HepG2 (cell line): ENCODE measurements at regions not wholly inside any gene's neighbourhood (a gene's known extent, or its start where the extent isn't known, plus 50 kb on each side); places are given as distances from the start of the nearest gene placed in this dataset.
"Not testable (repeated sequence)": the region's sequence is repeated elsewhere in the genome, so short reads cannot be mapped to it uniquely, and the experiment has no call there.

Source experiments
- ATAC-seq: fragments of 200-7000 bp; cut with Tn5 transposase; 3 replicates; pipeline ENCODE4 v1.9.1; 2020; ENCODE audit warnings: mild to moderate bottlenecking, moderate library complexity
- BruUV-seq: library from RNA; stranded (reverse); fragments of 400-500 nt; replicated peaks from 2 replicates; lab custom pipeline; 2021; lab: Mats Ljungman, UMichigan
- CTCF ChIA-PET: fragments of 300-600 bp; formaldehyde crosslinking; extraction: SDS; loops from one replicate; lab custom pipeline; 2021; ENCODE audit warnings: low total read pairs, inconsistent platforms, low intra/inter-chr PET ratio; lab: Yijun Ruan, JAX
- POLR2A ChIA-PET: fragments of 350-600 bp; sonication (Branson Sonifier 250); formaldehyde crosslinking; loops from one replicate; lab custom pipeline; 2020; ENCODE audit warnings: antibody characterized with exemption, inconsistent platforms; lab: Yijun Ruan, JAX
- DNase-seq: peaks from one replicate; pipeline ENCODE4 v3.0.0-alpha.2; 2015; ENCODE audit warnings: low spot score
- FAIRE-seq: peaks from 3 replicates; lab custom pipeline; 2011; peaks lifted over from hg19 to GRCh38; lab: Jason Lieb, UNC
- H2AFZ ChIP-seq: one replicate; pipeline ENCODE4 v1.6.1; 2011; ENCODE audit warnings: low read length, inconsistent platforms
- H3K27ac ChIP-seq: fragments of 300-600 bp; 3 replicates; pipeline ENCODE4 v1.8.0; 2011; ENCODE audit warnings: mixed run types, mild to moderate bottlenecking, mixed read lengths, low read length, inconsistent platforms; ENCODE audit not compliant: insufficient read depth; ENCODE audit errors: extremely low read length
- H3K27me3 ChIP-seq, 2 experiments: fragments of 200-600 bp in 1 of 2; 2 replicates in 1 of 2; 3 replicates in 1 of 2; pipeline versions ENCODE4 v1.6.0 to v1.8.0; 2011; ENCODE audit warnings: low read length in 2 of 2, mild to moderate bottlenecking in 2 of 2, moderate library complexity in 2 of 2, inconsistent platforms in 1 of 2; ENCODE audit not compliant: insufficient read depth in 2 of 2, control insufficient read depth in 1 of 2
- H3K36me3 ChIP-seq, 2 experiments: fragments of 200-600 bp in 1 of 2; replicated peaks in 1 of 2; 2 replicates in 1 of 2; 3 replicates in 1 of 2; pipeline versions ENCODE4 v1.5.1 to v1.8.0; 2011; ENCODE audit warnings: low read length in 2 of 2, inconsistent platforms in 1 of 2; ENCODE audit not compliant: insufficient read depth in 2 of 2, control insufficient read depth in 1 of 2
- H3K4me1 ChIP-seq: 2 replicates; pipeline ENCODE4 v1.5.1; 2012; ENCODE audit warnings: low read length, inconsistent platforms; ENCODE audit not compliant: insufficient read depth
- H3K4me2 ChIP-seq: 2 replicates; pipeline ENCODE4 v1.6.0; 2011; ENCODE audit warnings: low read depth, low read length, inconsistent platforms
- H3K4me3 ChIP-seq, 3 experiments: fragments of 200-600 bp in 1 of 3; sonication (generic), shearing (Covaris generic) in 1 of 3; replicated peaks in 1 of 3; 2 replicates each; pipeline ENCODE4 v1.5.1; 2011 to 2016; ENCODE audit warnings: low read length in 3 of 3, inconsistent platforms in 2 of 3, low read depth in 2 of 3, mild to moderate bottlenecking in 2 of 3, control low read depth in 1 of 3, mixed read lengths in 1 of 3; ENCODE audit not compliant: insufficient read depth in 1 of 3
- H3K79me2 ChIP-seq: one replicate; pipeline ENCODE4 v1.6.1; 2011; ENCODE audit warnings: low read length, inconsistent platforms; ENCODE audit not compliant: insufficient read depth
- H3K9ac ChIP-seq: 2 replicates; pipeline ENCODE4 v1.6.0; 2011; ENCODE audit warnings: mild to moderate bottlenecking, low read depth, low read length, inconsistent platforms; ENCODE audit not compliant: insufficient read depth
- H3K9me3 ChIP-seq: 2 replicates; pipeline ENCODE4 v1.5.1; 2012; ENCODE audit warnings: mild to moderate bottlenecking, low read length
- H4K20me1 ChIP-seq: 2 replicates; pipeline ENCODE4 v1.6.0; 2011; ENCODE audit warnings: inconsistent platforms, mild to moderate bottlenecking, low read length, moderate library complexity; ENCODE audit not compliant: insufficient read depth
- EHMT2 ChIP-seq: fragments of 200-600 bp; sonication (generic); IDR thresholded peaks from 2 replicates; pipeline ENCODE4 v1.7.0; 2017; ENCODE audit warnings: antibody characterized with exemption, low read depth, low read length, borderline replicate concordance
- ELF4 ChIP-seq: sonication (generic); formaldehyde crosslinking; IDR thresholded peaks from 2 replicates; pipeline ENCODE4 v1.5.0; 2020; ENCODE audit warnings: missing genetic modification reagents, mild to moderate bottlenecking, moderate library complexity, borderline replicate concordance
- ETV5 ChIP-seq: IDR thresholded peaks from 2 replicates; pipeline ENCODE4 v1.6.1; 2018; ENCODE audit warnings: missing biosample characterization, missing genetic modification reagents, inconsistent platforms, borderline replicate concordance
- MAZ ChIP-seq, 2 experiments: sonication (generic) in 1 of 2; formaldehyde crosslinking in 1 of 2; IDR thresholded peaks; 2 replicates each; pipeline versions ENCODE4 v1.5.0 to v1.6.1; 2012 to 2020; ENCODE audit warnings: low read depth in 2 of 2, mild to moderate bottlenecking in 2 of 2, borderline replicate concordance in 1 of 2, improper control_type of control experiment in 1 of 2, low read length in 1 of 2, missing genetic modification reagents in 1 of 2, moderate library complexity in 1 of 2
- MXD1 ChIP-seq: sonication (generic); formaldehyde crosslinking; IDR thresholded peaks from 2 replicates; pipeline ENCODE4 v1.4.0; 2020; ENCODE audit warnings: mild to moderate bottlenecking, missing genetic modification reagents
- NR0B2 ChIP-seq: sonication (generic); formaldehyde crosslinking; IDR thresholded peaks from 2 replicates; pipeline ENCODE4 v1.4.0; 2020; ENCODE audit warnings: mild to moderate bottlenecking, missing genetic modification reagents
- NRL ChIP-seq: sonication (generic); formaldehyde crosslinking; IDR thresholded peaks from 2 replicates; pipeline ENCODE4 v1.5.0; 2020; ENCODE audit warnings: missing genetic modification reagents, mild to moderate bottlenecking, moderate library complexity, borderline replicate concordance
- PAF1 ChIP-seq: IDR thresholded peaks from 2 replicates; pipeline ENCODE4 v1.6.1; 2016; ENCODE audit warnings: missing genetic modification reagents, missing compliant biosample characterization
- STAG1 ChIP-seq: sonication (generic); formaldehyde crosslinking; IDR thresholded peaks from 2 replicates; pipeline ENCODE4 v1.4.0; 2020; ENCODE audit warnings: missing genetic modification reagents
- ZNF225 ChIP-seq: sonication (generic); formaldehyde crosslinking; IDR thresholded peaks from 2 replicates; pipeline ENCODE4 v1.4.0; 2020; ENCODE audit warnings: mild to moderate bottlenecking, missing genetic modification reagents
- ZNF317 ChIP-seq: sonication (generic); formaldehyde crosslinking; IDR thresholded peaks from 2 replicates; pipeline ENCODE4 v1.5.0; 2020; ENCODE audit warnings: mild to moderate bottlenecking, missing genetic modification reagents
- ZNF441 ChIP-seq: sonication (generic); formaldehyde crosslinking; IDR thresholded peaks from 2 replicates; pipeline ENCODE4 v1.7.0; 2021; ENCODE audit warnings: missing genetic modification reagents, borderline replicate concordance
- ZNF558 ChIP-seq: sonication (generic); formaldehyde crosslinking; IDR thresholded peaks from 2 replicates; pipeline ENCODE4 v1.9.0; 2022; ENCODE audit warnings: mild to moderate bottlenecking, missing genetic modification reagents, borderline replicate concordance
- ZNF674 ChIP-seq: sonication (generic); formaldehyde crosslinking; IDR thresholded peaks from 2 replicates; pipeline ENCODE4 v1.5.0; 2020; ENCODE audit warnings: low read depth, mild to moderate bottlenecking, missing genetic modification reagents
- WGBS: methylation state at CpG from one replicate; pipeline ENCODE4 v1.1.6; 2017; ENCODE audit warnings: low lambda C conversion rate; 5-methylcytosine and 5-hydroxymethylcytosine counted together
- in situ Hi-C: cut with HindIII; loops from 2 replicates; pipeline ENCODE4 v1.10.0; 2017; ENCODE audit warnings: low pct_unique_long_range_greater_than_20kb; ENCODE audit not compliant: extremely low pct_ligation_motif_present
- intact Hi-C: fragments of 100-400 bp; cut with micrococcal nuclease; formaldehyde crosslinking; loops from one replicate; pipeline ENCODE4 v1.10.0; 2022; ENCODE audit not compliant: unreplicated experiment

- H4K20me1 ChIP-seq, H3K4me3 ChIP-seq, H3K9me3 ChIP-seq, intact Hi-C loops, BruUV-seq, H3K79me2 ChIP-seq, DNase-seq, ATAC-seq, H3K36me3 ChIP-seq, POLR2A ChIA-PET, H3K9ac ChIP-seq, H3K27ac ChIP-seq, CTCF ChIA-PET, in situ Hi-C loops, H3K27me3 ChIP-seq, H2AFZ ChIP-seq, H3K4me2 ChIP-seq, FAIRE-seq: not testable (repeated sequence)
- WGBS, result 87% methylated on average over 3 of the region's 3 CpGs
- H3K4me1 ChIP-seq, result peaks cover 28% of the 10 kb centered on the region
Observed at GRCh38 chr7:138196503-138196946, 120.3 kb downstream of the AKR1D1 start.

- FAIRE-seq (no peak), DNase-seq (no peak), ATAC-seq (no peak)
- ChIA-PET CTCF (no interaction called here), POLR2A (no interaction called here)
- no peak overlapping the region for H3K4me3 ChIP-seq
- in situ Hi-C loops (no loop called here), intact Hi-C loops (no loop called here)
- no peaks in the 10 kb centered on the region for H3K9me3 ChIP-seq
- H3K27me3 ChIP-seq, result no peaks in the 10 kb centered on the region
- H3K27ac ChIP-seq, result no peak overlapping the region
- no peak overlapping the region for H2AFZ ChIP-seq
- H3K4me1 ChIP-seq, result peaks cover 28% of the 10 kb centered on the region
- WGBS, result 82% methylated on average over 2 of the region's 2 CpGs
- H3K9ac ChIP-seq, result no peak overlapping the region
- BruUV-seq, result no TSS peak
- H3K36me3 ChIP-seq, result no peaks in the 10 kb centered on the region
- H3K4me2 ChIP-seq, result no peak overlapping the region
- no peaks in the 10 kb centered on the region for H4K20me1 ChIP-seq
- H3K79me2 ChIP-seq, result no peaks in the 10 kb centered on the region
- TF ChIP-seq EHMT2, result no peak
- TF ChIP-seq ETV5, result no peak
- no peak for TF ChIP-seq ZNF441
- no peak for TF ChIP-seq ZNF558
- TF ChIP-seq NR0B2 (CRISPR knock-in tag), result no peak
- no peak for TF ChIP-seq MXD1 (CRISPR knock-in tag)
- no peak for TF ChIP-seq ZNF317 (CRISPR knock-in tag)
- no peak for TF ChIP-seq ZNF225 (CRISPR knock-in tag)
- no peak for TF ChIP-seq STAG1
- no peak for TF ChIP-seq ELF4 (CRISPR knock-in tag)
- no peak for TF ChIP-seq PAF1 (CRISPR knock-in tag)
- TF ChIP-seq NRL (CRISPR knock-in tag), result no peak
- TF ChIP-seq ZNF674 (CRISPR knock-in tag), result no peak
- no peak for TF ChIP-seq MAZ (IDR thresholded peaks at IDR 0.05; ENCODE audit: borderline replicate concordance, low read depth, low read length)
- TF ChIP-seq MAZ (CRISPR knock-in tag; IDR thresholded peaks at IDR 0.05; ENCODE audit: low read depth), result no peak
Observed at GRCh38 chr7:138196971-138197896, 121.0 kb downstream of the AKR1D1 start.
